ENCODE measurements at regions not wholly inside any gene's neighbourhood (a gene's known extent, or its start where the extent isn't known, plus 50 kb on each side); places are given as distances from the start of the nearest gene placed in this dataset.
"Not testable (repeated sequence)": the region's sequence is repeated elsewhere in the genome, so short reads cannot be mapped to it uniquely, and the experiment has no call there.

- not testable (repeated sequence) for TF ChIP-seq CTCF (IDR thresholded peaks at IDR 0.05 in 2 of 3, conservative IDR thresholded peaks at IDR 0.05 in 1 of 3; ENCODE audit: insufficient read depth in 2 of 3, low read depth in 1 of 3, low read length in 3 of 3); ZNF24 (IDR thresholded peaks at IDR 0.05); TBL1XR1 (IDR thresholded peaks at IDR 0.05; ENCODE audit: low read length in 2 of 2); ZNF561 (CRISPR knock-in tag; conservative IDR thresholded peaks at IDR 0.05); POLR2A (conservative IDR thresholded peaks at IDR 0.05); TAF15 (IDR thresholded peaks at IDR 0.05; ENCODE audit: low read depth, low read length); NR2C2 (CRISPR knock-in tag; IDR thresholded peaks at IDR 0.05); NR2C2 (tag; IDR thresholded peaks at IDR 0.05); ATF7 (IDR thresholded peaks at IDR 0.05); MNT (conservative IDR thresholded peaks at IDR 0.05); PBX2 (CRISPR knock-in tag; IDR thresholded peaks at IDR 0.05; ENCODE audit: low read depth); PBX2 (tag; conservative IDR thresholded peaks at IDR 0.05; ENCODE audit: low read depth); ZNF699 (CRISPR knock-in tag; IDR thresholded peaks at IDR 0.05; ENCODE audit: insufficient replicate concordance); RCOR1 (IDR thresholded peaks at IDR 0.05; ENCODE audit: borderline replicate concordance in 1 of 2, low read depth in 2 of 2, low read length in 2 of 2)
- TF ChIP-seq, protein P1, sequence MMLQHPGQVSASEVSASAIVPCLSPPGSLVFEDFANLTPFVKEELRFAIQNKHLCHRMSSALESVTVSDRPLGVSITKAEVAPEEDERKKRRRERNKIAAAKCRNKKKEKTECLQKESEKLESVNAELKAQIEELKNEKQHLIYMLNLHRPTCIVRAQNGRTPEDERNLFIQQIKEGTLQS (IDR thresholded peaks at IDR 0.05) = not testable (repeated sequence)
- TF ChIP-seq, protein P1 (CRISPR knock-in tag; conservative IDR thresholded peaks at IDR 0.05) = not testable (repeated sequence)
These were observed 460.3 kb downstream of the GJA1 start for GRCh38 chr6:121895731-121896130.

All from K562 (cell line).